22Rv1 (cell line): ENCODE measurements at regions not wholly inside any gene's neighbourhood (a gene's known extent, or its start where the extent isn't known, plus 50 kb on each side); places are given as distances from the start of the nearest gene placed in this dataset.

Experiments used
- ZFX ChIP-seq: fragments of 450-650 bp; IDR thresholded peaks from 2 replicates; pipeline ENCODE4 v1.6.1; 2017; ENCODE audit warnings: antibody characterized with exemption, borderline replicate concordance
- TF ChIP-seq, protein P1 (sequence below): fragments of 450-650 bp; IDR thresholded peaks from 2 replicates; pipeline ENCODE4 v1.5.1; 2017; ENCODE audit warnings: mild to moderate bottlenecking

GRCh38 chr15:94141802-94142201 lies 89.6 kb upstream of the MCTP2 start:
- TF ChIP-seq, protein P1, sequence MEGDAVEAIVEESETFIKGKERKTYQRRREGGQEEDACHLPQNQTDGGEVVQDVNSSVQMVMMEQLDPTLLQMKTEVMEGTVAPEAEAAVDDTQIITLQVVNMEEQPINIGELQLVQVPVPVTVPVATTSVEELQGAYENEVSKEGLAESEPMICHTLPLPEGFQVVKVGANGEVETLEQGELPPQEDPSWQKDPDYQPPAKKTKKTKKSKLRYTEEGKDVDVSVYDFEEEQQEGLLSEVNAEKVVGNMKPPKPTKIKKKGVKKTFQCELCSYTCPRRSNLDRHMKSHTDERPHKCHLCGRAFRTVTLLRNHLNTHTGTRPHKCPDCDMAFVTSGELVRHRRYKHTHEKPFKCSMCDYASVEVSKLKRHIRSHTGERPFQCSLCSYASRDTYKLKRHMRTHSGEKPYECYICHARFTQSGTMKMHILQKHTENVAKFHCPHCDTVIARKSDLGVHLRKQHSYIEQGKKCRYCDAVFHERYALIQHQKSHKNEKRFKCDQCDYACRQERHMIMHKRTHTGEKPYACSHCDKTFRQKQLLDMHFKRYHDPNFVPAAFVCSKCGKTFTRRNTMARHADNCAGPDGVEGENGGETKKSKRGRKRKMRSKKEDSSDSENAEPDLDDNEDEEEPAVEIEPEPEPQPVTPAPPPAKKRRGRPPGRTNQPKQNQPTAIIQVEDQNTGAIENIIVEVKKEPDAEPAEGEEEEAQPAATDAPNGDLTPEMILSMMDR = no peak
- TF ChIP-seq ZFX = no peak
